ENCODE measurements at regions not wholly inside any gene's neighbourhood (a gene's known extent, or its start where the extent isn't known, plus 50 kb on each side); places are given as distances from the start of the nearest gene placed in this dataset.

DNA sequence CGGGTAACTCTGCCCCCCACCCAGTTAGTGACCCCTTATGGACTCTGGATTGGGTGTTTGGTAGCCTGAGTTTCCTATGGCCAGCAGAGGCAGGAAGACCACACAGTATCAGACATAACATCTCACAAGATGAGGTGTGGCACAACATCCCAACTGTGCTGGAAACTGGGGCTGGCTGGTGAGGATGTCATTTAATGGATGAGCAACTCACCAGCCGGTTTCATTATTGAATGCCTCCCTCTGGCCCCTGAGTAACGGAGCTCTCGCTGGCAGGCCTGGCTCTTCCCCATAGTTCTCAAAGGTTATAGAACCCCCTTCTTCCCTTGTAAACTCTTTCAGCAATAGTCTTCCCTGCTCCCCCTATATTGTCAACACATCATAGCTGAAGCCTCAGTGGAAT is 195.0 kb downstream of the BCL11A start:
- H3K9me3 ChIP-seq: no peaks in the 10 kb centered on the region
- DNase-seq (ENCODE audit: low spot score in 2 of 2): no peak
- H3K36me3 ChIP-seq: no peaks in the 10 kb centered on the region
- no peaks in the 10 kb centered on the region for H3K4me1 ChIP-seq
- no peak overlapping the region for H3K27ac ChIP-seq
- intact Hi-C loops (cut with DNase I; ENCODE audit: low total_unique reads): no loop called here
- H3K4me3 ChIP-seq: no peak overlapping the region
- TF ChIP-seq, protein P1, sequence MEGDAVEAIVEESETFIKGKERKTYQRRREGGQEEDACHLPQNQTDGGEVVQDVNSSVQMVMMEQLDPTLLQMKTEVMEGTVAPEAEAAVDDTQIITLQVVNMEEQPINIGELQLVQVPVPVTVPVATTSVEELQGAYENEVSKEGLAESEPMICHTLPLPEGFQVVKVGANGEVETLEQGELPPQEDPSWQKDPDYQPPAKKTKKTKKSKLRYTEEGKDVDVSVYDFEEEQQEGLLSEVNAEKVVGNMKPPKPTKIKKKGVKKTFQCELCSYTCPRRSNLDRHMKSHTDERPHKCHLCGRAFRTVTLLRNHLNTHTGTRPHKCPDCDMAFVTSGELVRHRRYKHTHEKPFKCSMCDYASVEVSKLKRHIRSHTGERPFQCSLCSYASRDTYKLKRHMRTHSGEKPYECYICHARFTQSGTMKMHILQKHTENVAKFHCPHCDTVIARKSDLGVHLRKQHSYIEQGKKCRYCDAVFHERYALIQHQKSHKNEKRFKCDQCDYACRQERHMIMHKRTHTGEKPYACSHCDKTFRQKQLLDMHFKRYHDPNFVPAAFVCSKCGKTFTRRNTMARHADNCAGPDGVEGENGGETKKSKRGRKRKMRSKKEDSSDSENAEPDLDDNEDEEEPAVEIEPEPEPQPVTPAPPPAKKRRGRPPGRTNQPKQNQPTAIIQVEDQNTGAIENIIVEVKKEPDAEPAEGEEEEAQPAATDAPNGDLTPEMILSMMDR (IDR thresholded peaks at IDR 0.05): no peak
- TF ChIP-seq POLR2AphosphoS5 (IDR thresholded peaks at IDR 0.05) (no peak), POLR2A (IDR thresholded peaks at IDR 0.05) (no peak)
- no peaks in the 10 kb centered on the region for H3K27me3 ChIP-seq

GRCh38 chr2:60357996-60358395 is 195.5 kb downstream of the BCL11A start:
- Histone ChIP-seq H3K4me1 (no peaks in the 10 kb centered on the region), H3K9me3 (no peaks in the 10 kb centered on the region), H3K27ac (no peak overlapping the region), H3K4me3 (no peak overlapping the region), H3K36me3 (no peaks in the 10 kb centered on the region), H3K27me3 (no peaks in the 10 kb centered on the region)
- TF ChIP-seq, protein P1 (IDR thresholded peaks at IDR 0.05): no peak
- TF ChIP-seq POLR2AphosphoS5 (IDR thresholded peaks at IDR 0.05) (no peak), POLR2A (IDR thresholded peaks at IDR 0.05) (no peak)
- intact Hi-C loops (cut with DNase I; ENCODE audit: low total_unique reads): no loop called here
- no peak for DNase-seq (ENCODE audit: low spot score in 2 of 2)

- H3K27me3 ChIP-seq: no peaks in the 10 kb centered on the region
- intact Hi-C loops (cut with DNase I; ENCODE audit: low total_unique reads): no loop called here
- TF ChIP-seq POLR2AphosphoS5 (IDR thresholded peaks at IDR 0.05): no peak
- no peak for TF ChIP-seq POLR2A (IDR thresholded peaks at IDR 0.05)
- TF ChIP-seq, protein P1 (IDR thresholded peaks at IDR 0.05): no peak
- H3K4me3 ChIP-seq: no peak overlapping the region
- DNase-seq (ENCODE audit: low spot score in 2 of 2): no peak
- H3K36me3 ChIP-seq: no peaks in the 10 kb centered on the region
- H3K27ac ChIP-seq: no peak overlapping the region
- no peaks in the 10 kb centered on the region for H3K4me1 ChIP-seq
- H3K9me3 ChIP-seq: no peaks in the 10 kb centered on the region
Measured at GRCh38 chr2:60356346-60356745, 197.1 kb downstream of the BCL11A start.

DNA sequence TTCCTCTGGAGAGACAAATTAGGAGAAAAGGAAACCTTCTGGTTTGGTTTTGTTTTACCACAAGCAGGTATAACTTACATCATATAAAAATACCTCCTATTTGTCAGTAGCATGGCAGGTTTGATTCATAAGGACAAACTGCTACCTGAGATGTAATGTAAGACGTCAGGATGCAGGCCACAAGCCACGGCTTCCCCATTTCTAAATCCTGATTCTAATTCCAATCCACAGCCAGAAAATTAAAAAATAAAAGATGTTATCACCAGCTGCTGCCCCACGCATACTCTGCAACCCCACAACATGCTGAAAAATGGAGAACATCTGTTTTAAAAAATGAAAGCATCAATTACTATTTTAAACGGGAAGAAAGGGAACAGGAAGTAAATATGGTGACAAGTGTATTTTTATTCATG is 197.6 kb downstream of the BCL11A start:
- Histone ChIP-seq H3K4me3 (no peak overlapping the region), H3K9me3 (no peaks in the 10 kb centered on the region), H3K36me3 (no peaks in the 10 kb centered on the region), H3K4me1 (no peaks in the 10 kb centered on the region), H3K27ac (no peak overlapping the region), H3K27me3 (no peaks in the 10 kb centered on the region)
- TF ChIP-seq POLR2AphosphoS5 (IDR thresholded peaks at IDR 0.05) (no peak), POLR2A (IDR thresholded peaks at IDR 0.05) (no peak)
- TF ChIP-seq, protein P1 (IDR thresholded peaks at IDR 0.05): no peak
- DNase-seq (ENCODE audit: low spot score in 2 of 2): no peak
- intact Hi-C loops (cut with DNase I; ENCODE audit: low total_unique reads): no loop called here

GRCh38 chr2:60354713-60355112 is 198.7 kb downstream of the BCL11A start:
- Histone ChIP-seq H3K27me3 (no peaks in the 10 kb centered on the region), H3K9me3 (no peaks in the 10 kb centered on the region), H3K36me3 (no peaks in the 10 kb centered on the region), H3K4me3 (no peak overlapping the region), H3K4me1 (no peaks in the 10 kb centered on the region), H3K27ac (no peak overlapping the region)
- intact Hi-C loops (cut with DNase I; ENCODE audit: low total_unique reads): no loop called here
- TF ChIP-seq POLR2A (IDR thresholded peaks at IDR 0.05): no peak
- TF ChIP-seq, protein P1 (IDR thresholded peaks at IDR 0.05): no peak
- TF ChIP-seq POLR2AphosphoS5 (IDR thresholded peaks at IDR 0.05): no peak
- DNase-seq (ENCODE audit: low spot score in 2 of 2): peak in 1 of 2 donors; percentile 32
